GM19452 (cell line): ENCODE measurements at regions not wholly inside any gene's neighbourhood (a gene's known extent, or its start where the extent isn't known, plus 50 kb on each side); places are given as distances from the start of the nearest gene placed in this dataset.
"Not testable (repeated sequence)": the region's sequence is repeated elsewhere in the genome, so short reads cannot be mapped to it uniquely, and the experiment has no call there.

Source experiments
- ATAC-seq: cut with Tn5 transposase; IDR thresholded peaks from one replicate; pipeline ENCODE4 v1.9.1; 2021; ENCODE audit not compliant: unreplicated experiment

DNA sequence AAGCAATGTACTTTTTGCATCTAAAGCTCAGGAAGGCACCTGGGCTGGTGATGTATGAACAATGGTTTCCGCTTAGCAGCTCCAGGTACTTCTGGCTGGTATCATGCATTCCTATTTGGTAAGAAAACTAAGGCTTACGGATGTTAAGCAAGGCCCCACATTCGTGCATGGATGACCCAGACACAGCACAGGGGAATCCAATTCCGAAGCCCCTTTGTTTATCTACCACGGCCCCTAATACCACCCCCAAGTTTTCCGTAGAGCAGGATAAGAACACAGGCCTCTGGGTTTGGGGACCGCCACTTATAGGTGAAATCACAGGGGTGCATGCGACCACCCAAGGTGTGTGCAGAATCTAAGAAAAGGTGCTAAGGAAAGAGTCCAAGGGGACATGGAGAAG, 192.1 kb upstream of the ID2 start:
- ATAC-seq: no peak

DNA sequence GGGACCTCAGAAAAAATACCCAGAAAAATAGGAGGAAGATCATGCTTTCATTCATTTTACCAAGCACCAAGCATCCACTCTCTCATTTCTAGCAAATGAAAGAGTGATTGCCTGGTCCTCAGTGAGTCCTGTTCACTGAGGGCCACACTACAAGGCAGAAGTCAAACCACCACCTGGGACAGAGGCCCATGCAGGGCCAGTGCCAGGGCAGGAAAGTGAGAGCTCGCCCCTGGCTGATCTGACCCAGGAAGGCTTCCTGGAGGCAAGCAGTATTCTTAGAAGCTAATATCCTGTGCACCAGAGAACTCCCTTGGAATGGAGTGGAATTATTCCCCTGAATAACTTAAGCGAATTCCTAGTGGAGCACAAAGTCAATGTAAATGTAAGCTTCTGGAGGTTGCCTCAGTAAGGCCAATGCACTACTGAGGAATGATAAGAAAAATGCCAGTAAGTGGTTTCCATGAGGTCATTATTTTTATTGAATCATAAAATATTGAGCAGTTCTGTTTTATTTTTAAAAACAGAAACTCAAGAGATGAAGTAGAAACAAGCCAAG, 191.6 kb upstream of the ID2 start:
- no peak for ATAC-seq

DNA sequence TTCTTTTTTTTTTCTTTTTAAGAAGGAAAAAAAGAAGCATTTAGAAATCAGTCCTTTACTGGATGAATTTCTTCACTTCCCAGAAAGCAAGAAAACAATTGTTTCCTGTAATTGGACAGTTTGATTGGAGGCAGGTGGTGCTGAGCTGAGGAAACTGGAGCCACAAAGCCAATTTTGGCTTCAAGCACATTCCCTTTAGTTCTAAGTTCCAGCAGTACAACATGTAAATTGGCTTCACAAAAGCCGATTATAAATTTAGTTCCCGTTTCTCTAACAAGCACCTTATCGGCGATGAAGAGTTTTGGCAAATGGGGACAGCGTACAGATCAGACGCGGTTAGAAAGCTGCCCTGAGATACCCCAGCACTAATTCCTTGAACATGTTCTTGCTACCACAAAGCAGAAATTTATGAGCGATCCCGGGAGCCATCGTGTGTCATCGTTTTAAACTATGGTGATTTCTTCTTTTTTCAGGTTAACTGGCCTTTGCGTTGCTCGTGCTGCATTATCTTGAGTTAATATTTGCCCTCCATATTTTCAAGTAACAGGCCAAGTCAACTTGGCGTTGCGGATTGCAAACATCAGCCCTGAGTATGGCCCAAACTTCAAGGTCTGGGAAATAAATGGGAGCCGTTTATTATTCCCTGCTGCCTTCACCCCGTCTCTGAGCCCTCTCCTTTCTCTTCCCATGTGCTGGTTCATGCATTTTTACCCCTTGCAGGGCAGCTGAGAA, 190.4 kb upstream of the ID2 start:
- no peak for ATAC-seq

DNA sequence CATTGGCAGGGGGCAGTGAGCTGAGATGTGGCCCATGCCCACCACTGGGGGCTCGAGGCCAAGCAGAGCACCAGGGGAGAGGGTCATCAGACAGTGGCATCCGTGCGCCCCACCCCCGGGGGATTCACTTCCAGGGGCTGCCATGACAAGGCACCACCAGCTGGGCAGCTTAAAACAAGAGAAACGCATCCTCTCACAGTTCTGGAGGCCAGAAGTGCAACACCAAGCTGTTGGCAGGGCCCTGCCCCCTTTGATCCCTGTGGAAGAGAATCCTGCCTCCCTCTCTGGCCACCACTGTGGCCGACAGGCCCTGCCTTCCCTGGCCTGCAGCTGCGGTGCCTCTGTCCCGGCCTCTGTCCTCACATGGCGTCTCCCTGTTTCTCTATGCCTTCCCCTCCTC, 187.7 kb upstream of the ID2 start:
- ATAC-seq: no peak

DNA sequence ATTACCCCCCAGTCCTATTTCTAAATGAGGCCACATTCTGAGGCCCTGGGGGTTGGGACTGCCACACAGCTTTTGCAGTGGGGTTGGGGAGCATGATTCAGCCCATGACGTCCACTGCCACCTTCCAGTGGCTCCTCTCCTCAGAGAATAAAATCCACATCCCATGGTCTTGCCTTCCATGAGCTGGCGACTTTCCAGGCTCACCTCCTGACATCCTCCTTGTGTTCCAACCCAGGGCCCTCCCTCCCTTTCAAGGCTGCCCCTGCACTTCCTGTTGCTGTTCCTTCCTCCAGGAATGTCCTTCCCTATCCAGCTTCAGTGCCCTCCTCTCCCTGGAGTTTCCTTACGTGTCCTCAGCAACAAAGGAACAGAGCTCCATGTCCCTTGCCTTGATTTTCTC, 187.3 kb upstream of the ID2 start:
- no peak for ATAC-seq

DNA sequence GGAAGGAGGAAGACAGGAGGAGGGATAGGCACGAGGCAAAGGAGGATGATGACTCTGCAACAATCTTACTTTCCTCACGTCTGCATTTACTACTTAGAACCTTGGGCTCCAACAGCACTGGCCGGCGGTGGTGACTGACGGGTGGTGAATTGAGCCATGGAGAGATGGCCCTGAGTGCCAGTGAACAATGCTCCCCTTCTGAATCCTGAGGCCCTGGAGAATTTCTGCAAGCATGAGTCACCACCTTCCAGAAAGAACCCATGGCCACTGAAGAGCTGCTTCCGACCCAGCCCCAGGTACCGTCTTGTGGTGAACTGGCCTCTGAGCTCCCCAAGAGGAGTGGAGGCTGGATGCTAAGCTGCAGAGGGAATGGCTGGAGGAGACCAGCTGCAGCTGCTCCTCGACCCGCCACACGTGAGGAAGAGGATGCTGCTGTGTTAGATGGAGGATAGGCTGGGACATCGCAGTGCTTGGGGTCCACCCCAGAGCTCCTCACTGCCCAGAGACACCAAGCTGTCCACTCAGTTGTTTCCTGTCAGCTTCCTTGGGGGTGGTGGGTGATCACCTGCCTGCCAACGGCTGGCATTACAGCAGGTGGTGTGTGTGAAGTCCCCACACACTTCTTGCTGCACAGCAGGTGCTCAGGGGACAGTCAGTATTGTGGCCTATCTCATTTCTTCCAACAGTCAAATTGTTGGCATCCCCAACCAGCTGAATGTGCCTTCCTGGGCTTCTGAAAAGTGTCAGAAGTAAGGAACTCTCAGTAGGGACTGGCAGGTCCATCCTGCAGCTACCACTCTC, 186.5 kb upstream of the ID2 start:
- no peak for ATAC-seq

DNA sequence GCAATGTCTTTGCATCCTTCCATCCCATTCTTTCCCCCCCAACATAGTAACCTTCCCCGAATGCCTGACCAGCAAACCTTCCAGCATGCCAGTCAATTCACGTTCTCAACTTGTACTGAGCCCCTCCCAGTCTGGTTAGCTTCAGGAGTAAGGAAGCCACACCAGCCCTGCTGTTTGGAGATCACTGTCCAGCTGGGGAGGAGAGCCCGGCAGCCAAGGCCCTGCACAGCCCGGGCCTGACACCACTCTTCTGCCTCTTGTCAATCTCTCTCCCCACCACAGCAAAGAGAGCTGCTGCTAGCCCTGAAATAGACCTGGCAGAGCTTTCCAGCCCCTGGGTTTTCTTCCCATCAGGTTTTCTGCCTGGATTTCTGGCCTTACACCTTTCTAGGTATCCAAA, 185.8 kb upstream of the ID2 start:
- ATAC-seq: no peak

DNA sequence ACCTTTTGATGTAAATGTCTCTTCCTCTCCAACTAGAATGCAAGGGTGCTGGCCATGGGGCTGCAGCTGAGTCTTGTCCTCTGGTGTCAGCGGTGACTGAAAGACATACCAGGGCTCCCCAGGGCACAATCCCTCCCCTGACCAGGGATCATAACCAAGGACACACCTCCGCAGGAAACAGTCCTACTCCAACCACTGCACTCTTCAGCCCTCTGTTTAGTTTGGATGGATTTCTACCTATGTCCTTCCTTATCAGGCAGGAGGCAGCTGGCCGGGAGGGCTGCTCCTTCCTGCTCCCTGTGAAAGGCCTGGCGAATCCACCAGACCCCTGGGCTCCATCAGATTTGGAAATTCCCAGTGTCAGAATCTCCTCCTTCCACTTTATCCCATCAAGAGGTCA, 185.2 kb upstream of the ID2 start:
- no peak for ATAC-seq

DNA sequence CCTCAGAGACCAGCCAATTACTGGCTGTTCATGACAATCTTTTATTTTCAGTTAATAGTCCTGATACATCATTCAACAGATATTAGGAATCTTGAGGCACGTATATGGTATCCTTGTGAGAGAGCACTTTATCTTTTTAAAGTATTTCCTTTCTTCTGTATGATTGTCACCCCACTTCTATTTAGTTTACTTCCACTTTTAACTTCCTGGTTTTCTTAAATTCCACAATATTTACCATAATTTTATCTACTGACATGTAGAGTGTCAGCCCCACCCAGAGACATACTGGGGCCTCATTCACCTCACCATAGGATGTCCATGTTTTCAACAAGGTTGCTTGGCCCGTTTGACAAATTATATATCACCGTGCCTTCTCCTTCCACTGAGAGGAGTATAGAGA, 182.9 kb upstream of the ID2 start:
- no peak for ATAC-seq

DNA sequence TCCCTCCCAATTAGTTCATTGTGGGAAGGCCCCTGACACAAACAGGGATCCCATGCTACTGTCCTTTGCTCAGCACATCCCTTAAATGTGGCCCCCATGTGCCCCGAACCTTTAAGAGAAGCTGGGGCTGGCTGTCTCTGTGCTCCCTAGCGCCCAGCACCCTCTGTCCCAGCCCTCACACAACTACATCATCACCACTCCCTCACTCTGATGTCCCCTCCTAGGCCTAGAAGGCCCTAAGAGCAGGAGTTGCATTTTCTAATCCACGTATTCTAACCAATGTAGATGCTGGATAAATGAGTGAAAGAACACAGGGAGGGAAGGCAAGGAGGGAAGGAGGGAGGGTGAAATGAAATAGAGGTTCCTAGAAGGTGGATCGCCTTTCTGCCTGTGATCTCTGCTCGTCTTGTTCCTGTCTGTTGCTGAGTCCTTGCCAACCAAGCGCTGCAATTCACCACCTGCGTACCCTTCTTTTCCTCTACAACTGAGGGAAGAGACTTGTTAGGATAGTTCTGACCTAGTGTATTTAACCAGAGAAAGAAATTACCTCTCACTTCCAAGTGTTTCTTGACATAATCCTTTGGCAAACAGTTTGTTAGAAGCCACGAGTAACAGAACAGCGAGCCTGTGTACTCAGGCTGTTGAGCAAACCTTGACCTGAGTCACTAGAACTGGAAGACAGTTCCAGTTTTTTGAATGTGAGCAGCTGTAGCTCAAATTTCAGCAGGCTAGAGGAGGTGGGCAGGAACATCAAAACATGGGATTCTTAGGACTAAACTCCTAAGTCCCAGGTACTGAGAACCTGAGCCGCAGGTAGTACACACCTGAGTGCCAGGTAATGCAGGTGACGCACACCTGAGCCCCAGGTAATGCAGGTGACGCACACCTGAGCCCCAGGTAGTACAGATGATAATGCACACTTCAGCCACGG, 181.5 kb upstream of the ID2 start:
- no peak for ATAC-seq

DNA sequence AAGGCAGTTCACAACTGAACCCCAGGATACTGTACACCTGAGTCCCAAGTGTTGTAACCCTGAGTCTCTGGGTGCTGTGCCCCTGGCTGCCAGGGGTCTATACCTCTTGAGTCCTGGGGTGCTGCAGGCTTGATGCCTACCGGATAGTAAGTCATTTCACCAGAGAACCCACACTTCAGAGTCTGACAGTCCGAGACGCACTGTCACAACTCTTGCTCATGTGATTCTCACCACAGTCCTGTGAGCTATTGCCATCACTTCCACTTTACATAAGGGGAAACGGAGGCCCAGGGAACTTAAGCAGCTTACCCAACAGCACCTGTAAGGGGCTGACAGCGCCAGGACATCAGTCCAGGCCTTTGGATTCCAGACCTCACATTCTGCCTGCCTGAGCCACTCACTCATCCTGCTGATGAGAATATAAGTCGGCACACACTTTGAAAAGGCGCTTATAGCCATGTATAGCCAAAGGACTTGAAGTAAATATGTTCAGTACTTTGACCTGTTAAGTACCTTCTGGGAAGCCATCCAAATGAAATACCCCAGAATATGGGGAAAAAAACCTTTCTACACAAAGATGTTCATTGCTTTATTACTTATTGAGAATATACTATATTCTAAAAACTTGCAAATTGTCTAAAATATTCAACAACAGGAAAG, 180.7 kb upstream of the ID2 start:
- ATAC-seq: no peak

DNA sequence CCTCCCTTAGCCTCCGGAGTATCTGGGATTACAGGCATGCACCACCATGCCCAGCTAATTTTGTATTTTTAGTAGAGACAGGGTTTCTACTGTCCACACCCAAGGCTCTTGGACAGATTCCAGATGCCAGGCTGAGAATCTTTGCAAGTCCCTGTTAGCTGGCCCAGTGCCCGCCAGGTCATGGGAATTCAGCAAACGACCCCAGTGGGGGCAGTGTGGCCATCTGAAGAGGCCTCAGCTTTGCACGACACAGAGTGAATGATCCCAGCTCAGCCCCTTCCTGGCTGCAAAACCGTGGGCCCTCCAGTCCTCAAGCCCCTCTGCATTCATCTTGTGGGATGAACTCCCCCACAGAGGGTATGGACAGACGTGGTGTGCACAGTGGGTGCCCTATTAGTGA, 179.5 kb upstream of the ID2 start:
- no peak for ATAC-seq

DNA sequence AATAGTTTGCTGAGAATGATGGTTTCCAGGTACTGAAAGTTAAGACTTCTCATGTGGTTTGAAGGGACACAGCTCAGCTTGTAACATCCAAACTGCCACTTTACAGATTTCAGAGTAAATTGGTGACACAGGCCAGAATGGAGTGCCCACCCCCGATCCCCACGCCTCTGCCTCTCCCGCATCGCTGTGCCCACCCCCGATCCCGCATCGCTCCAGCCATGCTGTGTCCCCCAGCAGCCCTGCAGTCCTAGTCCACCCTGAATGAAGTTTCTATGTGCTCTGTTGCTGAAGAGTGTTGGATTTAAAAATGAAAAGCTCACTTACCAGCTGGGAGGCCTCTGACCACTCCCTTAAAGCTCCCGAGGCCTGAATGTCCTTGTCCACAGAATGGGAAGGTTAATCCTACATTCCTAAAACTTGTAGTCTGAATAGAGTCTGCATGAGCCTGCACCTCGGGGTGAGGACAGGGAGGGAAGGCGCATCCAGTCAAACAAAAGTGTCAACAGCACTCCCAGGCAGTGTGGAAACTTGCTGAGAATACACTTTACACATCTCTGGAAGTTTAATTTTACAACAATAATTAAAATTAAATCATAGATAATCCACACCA, 176.4 kb upstream of the ID2 start:
- ATAC-seq: no peak

DNA sequence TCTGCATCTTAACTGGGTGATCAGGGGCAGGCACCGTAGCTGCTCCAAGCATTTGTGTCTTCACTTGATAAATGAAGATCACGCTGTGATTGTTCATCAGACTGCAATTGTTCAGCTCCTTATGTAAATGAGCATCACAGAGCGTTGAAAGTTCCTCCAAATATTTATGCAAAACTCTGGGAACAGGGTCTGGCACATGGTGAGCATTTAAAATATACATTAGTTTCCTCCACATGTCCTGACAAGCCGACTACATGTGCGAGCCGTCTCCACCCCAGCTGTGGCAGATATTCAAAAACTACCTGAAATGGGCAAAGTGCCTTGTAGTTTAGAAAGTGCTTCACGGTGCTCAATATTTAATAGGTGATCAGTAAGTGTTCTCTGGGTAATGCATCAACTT, 175.1 kb upstream of the ID2 start:
- ATAC-seq: no peak

DNA sequence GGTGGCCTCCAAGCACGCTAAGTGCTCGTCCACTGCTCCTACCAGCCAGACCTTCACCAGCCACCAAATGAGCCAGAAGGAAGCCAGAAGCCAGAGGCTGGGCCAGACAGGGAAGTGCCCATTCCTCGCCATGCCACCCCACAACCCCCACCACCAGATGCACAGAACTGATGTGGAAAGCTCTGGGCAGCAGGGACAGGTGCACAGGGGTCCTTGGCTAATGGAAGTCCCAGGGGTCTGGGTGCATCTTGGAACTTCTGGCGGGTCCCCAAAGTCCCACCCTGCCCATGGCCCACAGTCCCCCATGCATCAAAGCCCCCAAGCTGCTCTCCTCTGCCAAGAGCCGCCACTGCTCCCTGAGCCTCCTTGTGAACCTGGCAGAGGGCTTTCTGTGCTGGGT, 173.1 kb upstream of the ID2 start:
- no peak for ATAC-seq

DNA sequence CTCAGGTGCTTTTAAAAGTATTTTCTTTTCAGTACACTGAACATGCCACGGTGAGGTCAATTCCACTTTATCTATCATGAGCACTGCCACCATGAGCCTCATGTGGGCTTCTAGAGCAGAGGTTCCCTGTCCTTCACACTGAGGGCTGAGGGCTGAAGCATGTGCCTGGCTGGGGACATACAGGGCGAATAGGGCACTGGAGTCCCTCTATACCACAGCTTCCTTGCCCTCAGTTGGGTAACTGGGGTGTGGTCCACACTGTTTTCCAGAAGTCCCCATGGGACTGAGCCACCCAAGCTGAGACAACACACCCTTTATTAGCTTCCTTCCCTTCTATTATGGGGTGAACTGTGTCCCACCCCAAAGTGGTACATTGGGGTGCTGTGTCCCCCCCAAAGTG, 172.2 kb upstream of the ID2 start:
- no peak for ATAC-seq

DNA sequence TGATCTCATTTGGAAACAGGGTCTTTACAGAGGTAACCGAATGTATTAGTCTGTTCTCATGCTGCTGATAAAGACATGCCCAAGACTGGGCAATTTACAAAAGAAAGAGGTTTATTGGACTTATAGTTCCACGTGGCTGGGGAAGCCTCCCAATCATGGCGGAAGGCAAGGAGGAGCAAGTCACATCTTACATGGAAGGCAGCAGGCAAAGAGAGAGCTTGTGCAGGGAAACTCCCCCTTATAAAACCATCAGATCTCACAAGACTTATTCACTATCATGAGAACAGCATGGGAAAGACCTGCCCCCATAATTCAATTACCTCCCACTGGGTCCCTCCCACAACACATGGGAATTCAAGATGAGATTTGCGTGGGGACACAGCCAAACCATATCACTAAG, 171.8 kb upstream of the ID2 start:
- not testable (repeated sequence) for ATAC-seq

DNA sequence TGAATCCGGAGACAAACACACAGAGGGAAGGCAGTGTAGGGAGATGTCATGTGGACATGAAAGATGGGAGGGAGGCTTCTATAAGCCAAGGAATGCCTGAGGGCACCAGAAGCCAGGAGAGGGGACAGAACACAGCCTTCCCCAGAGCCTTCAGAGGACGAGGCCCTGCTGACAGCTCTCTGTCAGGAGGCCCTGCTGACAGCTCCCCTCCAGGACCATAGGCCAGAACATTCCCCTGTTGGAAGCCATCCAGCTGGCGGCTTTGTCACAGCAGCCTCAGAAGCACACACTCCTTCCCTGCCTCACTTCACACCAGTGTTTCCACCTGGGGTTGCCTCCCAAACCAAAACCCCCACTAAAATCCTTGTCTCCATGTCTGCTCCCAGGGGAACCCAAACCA, 171.3 kb upstream of the ID2 start:
- no peak for ATAC-seq

DNA sequence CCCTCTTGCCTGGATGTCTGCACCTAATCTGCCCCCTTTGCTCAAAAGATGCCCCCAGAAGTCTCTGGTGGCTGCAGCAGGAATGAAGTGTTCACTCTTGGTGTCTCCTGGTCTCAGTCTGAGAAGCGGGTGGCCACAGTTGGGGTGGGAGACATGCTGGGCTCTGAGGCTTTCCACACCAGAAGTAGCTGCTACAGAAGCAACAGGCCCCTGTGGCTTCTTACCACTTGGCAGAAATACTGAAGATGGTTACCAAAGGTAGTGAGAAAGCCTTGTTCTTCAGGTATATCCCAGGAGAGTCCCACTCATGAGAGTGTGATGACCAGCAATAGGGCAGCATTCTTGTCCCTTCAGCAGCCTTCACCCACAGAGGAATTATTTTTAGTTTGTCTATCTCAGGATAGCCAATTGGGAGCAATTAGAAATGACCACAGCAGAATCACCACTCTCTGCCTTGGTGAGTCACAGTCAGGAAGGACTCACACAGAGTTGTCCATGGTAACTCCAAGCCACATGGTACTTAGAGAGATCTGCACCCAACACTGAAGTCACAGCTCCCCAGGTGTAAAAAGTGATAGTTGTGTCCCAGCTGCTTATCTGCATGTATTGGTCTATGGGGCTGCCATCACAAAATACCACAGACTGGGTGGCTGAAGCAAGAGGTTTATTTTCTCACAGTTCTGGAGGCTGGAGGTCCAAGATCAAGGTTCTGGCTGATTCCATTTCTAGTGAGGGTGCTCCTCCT, 169.8 kb upstream of the ID2 start:
- ATAC-seq: no peak
